HG03064 (cell line): ENCODE measurements at regions not wholly inside any gene's neighbourhood (a gene's known extent, or its start where the extent isn't known, plus 50 kb on each side); places are given as distances from the start of the nearest gene placed in this dataset.
"Not testable (repeated sequence)": the region's sequence is repeated elsewhere in the genome, so short reads cannot be mapped to it uniquely, and the experiment has no call there.

Experiments used
- ATAC-seq: cut with Tn5 transposase; IDR thresholded peaks from one replicate; pipeline ENCODE4 v1.9.1; 2021; ENCODE audit warnings: low read depth; ENCODE audit not compliant: unreplicated experiment

DNA sequence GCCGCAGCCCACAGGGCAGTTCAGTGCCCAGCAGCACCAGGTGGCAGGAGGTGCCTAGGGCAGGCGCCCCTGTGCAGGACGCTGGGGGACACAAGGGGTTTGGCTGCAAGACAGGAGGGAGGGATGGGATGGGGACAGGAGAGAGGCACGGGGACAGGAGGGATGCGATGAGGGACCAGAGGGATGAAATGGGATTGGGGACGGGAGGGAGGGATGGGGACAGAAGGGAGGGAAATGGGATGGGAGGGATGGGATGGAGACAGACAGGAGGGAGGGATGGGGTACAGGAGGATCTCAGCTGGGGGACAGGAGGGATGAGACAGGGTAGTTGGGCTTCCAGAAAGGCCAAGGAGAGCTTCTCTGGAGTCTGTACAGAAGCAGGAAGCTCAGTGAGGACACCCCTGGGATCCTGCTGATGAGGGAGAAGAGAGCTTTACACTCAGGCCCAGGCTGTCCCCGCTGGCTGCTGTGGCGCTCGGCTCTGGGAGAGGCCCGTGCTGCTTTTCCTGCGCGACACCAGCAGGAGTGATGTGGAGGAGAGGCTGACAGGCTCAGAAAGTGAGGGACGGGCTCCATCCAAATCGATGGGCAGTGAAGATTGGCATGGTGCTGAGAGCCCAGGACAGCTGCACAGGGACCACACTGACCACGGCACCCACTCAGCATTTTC, 400.8 kb downstream of the SMOC2 start:
- ATAC-seq, result no peak

DNA sequence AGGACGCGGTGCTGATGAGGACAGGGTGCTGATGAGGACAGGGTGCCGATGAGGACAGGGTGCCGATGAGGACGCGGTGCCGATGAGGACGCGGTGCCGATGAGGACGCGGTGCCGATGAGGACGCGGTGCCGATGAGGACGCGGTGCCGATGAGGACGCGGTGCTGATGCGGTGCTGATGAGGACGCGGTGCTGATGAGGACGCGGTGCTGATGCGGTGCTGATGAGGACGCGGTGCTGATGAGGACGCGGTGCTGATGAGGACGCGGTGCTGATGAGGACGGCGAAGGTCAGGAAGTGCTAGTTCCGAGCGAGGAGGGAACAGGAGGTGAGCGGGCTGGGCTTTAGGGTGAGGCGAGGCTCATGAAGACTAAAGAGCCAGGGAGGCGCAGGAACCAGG, 399.9 kb downstream of the SMOC2 start:
- ATAC-seq, result not testable (repeated sequence)

DNA sequence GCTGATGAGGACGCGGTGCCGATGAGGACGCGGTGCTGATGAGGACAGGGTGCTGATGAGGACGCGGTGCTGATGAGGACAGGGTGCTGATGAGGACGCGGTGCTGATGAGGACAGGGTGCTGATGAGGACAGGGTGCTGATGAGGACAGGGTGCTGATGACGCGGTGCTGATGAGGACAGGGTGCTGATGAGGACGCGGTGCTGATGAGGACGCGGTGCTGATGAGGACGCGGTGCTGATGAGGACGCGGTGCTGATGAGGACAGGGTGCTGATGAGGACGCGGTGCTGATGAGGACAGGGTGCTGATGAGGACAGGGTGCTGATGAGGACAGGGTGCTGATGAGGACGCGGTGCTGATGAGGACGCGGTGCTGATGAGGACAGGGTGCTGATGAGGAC, 399.3 kb downstream of the SMOC2 start:
- ATAC-seq, result not testable (repeated sequence)

DNA sequence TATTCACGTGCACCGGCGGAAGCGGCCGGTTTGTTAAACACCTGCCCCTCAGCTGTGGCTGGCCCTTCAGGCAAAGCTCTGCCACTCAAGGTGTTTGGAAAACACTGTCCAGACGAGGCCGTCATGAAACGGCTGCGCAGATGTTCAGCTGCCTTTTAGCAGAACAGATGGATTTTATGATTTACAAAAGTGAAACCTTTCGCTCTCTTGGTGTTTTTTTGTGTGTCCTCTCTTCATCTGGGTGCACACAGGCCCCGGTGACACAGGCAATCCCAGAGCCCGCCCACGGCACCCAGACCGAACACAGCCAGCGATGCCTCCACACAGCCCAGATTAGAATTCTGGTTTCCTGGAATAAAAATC, 397.0 kb downstream of the SMOC2 start:
- no peak for ATAC-seq

DNA sequence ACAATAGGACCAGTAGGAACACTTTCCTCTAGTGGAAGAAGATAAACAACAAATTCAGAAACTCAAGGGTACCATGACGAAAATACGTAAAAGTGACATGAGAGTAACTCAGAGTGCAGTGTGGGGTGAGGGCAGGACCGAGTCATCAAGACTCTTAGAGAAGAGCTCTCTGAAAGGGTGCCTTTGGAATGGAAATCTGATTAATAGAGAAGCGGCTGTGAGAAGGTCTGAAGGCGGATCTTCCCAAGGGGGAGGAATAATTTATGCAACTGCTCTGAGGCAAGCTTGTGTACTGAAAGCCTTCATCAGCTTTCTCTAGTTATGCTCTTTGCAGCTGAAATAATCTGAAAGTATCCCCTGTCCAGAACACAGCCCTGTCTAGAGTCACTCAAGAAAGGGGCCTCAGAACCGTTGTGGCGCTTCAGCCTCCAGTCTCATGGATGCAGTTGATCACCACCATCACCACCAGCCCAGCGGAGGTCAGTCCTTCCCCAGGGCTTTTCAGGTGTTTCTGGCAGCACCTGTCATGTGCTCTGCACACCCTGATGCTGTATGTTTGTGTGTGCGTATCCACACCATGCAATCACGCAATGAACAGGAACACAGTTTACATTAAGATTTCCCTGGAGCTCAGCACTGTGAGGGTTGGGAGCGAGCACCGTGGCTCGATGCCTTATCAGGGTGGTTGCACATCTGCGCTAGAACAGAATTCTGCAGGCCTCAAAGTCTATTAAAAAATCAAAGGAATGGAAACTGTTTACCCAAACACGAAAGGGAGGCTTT, 396.5 kb downstream of the SMOC2 start:
- ATAC-seq, result no peak

DNA sequence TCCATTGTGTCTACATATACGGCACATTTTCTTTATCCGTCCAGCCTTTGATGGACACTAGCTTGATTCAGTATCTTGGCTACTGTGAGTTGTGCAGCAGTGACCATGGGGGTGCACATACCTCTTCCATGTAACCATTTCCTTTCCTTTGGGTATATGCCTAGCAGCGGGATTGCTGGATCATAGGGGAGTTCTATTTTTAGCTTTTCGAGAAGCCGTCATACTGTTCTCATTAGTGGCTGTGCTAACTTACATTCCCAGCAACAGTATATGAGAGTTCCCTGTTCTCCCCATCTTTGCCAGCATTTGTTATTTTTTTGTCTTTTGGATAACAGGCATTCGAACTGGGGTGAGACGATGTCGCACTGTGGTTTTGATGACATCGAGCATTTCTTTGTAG, 395.0 kb downstream of the SMOC2 start:
- no peak for ATAC-seq

DNA sequence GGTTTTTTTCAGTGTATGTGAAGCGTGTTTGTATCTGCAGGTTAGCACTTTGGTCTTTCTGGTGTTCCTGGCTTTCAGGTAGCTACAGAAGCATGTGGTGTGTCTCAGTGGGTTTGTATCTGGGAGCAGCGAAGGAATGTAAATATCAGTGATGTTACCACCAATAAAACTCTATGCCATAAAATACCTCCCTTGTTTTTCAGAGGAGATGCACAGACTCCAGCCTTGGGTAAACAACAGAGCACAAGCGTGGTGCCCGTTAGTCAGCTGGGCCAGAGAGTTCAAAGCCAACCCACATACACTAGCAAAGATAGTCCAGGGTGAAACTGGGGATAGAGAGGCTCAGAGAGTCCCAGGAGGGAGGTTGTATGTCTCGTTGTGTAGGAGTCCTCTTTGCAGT, 393.8 kb downstream of the SMOC2 start:
- ATAC-seq, result no peak

DNA sequence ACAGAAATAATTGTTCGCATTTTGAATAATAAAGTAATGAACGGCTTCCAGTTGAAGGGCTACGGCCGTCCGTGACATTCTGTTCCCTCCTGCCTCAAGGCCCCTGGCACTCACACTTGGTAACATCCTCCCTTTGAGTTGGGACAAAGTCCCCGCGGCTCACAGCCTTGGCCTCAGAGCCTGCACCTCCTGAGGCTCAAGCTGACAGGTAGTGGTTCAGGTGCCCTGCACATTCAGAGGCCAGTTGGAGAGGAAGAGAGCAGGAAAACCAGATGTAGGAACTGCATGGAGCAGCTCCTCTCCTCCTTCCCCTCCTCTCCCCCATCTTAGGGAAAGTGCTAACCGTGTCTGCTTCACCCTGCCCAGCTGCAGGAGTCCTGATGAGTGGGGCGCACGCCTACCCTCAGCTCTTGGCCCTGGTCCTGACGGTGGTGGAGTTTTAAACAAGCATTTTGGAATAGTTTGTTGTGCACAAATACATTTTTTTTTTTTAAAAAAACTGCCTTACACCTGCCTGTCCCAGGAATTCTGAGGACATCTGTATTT, 393.1 kb downstream of the SMOC2 start:
- ATAC-seq, result no peak

DNA sequence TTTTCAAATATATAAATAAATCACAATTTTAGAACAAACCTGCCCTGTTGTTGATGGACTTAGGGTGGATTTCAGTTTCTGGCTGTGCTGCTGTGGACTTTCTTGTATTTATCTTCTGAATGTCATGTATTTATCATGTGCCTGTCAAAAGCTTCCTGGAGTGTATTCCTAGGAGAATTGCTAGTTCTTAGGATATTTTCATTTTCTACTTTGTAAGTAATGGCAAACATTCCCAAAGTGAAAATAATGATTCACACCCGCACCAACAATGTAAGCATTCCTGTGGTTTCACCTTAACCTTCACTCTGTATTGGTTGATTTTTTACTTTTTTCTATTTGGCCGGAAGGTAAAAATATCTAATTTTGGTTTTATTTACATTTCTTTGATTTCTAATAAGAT, 387.8 kb downstream of the SMOC2 start:
- ATAC-seq, result no peak

DNA sequence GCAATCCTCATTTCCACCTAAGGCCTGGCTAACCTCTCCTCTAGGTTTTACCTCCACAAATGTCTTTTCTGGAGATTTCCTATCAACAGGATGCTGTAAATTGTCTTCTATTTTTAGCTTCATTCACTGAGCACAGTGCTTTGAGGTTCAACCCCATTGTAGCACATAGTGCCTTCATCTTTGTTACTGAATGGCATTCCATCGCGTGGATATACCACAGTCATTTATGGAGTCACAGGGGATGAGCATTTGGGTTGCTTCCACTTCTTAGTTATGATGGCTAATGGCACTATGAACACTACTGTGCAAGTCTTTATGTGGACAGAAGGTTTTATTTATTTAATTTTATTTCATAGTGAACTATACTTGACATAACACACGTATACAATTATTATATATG, 387.1 kb downstream of the SMOC2 start:
- no peak for ATAC-seq

DNA sequence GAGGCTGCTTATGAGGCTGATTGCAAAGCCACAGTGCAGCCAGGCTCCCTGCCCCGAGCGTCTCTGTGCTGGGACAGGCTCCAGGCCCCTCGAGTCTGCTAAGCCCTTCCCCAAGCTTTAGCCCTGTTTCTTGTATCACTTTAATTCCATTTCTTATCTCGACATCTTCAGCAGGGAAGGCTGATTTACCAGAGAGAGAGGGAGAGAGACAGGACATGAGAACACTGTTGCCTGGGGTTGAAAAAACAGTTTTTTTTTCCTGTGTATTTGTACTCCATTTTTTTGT, 386.5 kb downstream of the SMOC2 start:
- no peak for ATAC-seq

DNA sequence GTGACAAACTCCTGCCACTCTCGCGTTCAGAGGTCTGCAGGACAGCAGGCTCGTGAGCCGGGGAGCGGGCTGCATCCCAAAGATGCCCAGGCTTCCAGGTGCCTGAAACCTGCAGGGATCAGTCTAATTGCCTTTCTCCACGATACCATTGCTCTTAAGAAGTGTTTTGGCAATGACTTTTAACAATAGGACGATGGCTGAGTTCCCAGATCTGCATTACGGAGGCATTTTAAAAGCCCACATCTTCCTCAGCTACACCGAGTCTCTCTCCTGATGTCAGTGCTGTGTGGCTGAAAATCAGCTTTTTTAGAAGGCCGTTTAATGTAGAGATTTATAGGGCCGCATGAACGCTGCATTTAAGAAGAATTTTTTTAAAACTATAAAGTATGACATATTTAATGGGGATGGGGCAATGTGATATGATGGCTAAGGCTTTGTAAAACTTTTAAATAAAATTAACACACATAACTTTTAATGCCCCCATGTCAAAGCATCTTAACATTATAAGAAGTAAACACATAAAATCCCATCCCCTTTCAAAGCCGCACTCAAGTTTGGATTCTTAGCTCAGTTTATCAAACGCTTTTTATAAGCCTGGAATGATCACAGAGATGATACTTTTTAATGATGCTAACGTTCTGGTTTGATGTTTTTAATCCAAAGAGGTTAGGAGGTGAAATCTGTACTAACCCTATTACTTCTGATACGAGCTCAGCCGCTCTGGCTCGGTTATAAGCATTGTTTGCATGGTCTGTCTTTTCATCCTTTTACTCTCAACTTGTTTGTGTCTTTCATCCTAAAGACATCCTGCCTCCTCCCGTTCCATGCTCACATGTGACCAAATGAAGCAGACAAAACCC, 386.0 kb downstream of the SMOC2 start:
- no peak for ATAC-seq

DNA sequence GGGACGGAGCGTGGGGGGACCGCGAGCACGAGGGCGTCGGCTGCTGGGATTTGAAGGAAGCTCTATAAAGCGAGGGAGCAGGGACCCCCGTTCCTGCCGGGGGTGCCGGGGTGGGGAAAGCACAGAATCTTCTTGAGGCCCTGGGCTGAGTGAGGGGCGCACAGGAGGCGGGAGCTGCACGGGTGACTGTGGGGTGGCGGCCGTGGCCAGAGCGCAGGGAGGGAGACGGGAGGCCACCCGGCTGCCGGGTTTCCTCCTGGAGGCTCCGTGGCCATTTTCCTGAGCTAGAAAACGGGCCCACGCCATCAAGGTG, 385.1 kb downstream of the SMOC2 start:
- no peak for ATAC-seq

DNA sequence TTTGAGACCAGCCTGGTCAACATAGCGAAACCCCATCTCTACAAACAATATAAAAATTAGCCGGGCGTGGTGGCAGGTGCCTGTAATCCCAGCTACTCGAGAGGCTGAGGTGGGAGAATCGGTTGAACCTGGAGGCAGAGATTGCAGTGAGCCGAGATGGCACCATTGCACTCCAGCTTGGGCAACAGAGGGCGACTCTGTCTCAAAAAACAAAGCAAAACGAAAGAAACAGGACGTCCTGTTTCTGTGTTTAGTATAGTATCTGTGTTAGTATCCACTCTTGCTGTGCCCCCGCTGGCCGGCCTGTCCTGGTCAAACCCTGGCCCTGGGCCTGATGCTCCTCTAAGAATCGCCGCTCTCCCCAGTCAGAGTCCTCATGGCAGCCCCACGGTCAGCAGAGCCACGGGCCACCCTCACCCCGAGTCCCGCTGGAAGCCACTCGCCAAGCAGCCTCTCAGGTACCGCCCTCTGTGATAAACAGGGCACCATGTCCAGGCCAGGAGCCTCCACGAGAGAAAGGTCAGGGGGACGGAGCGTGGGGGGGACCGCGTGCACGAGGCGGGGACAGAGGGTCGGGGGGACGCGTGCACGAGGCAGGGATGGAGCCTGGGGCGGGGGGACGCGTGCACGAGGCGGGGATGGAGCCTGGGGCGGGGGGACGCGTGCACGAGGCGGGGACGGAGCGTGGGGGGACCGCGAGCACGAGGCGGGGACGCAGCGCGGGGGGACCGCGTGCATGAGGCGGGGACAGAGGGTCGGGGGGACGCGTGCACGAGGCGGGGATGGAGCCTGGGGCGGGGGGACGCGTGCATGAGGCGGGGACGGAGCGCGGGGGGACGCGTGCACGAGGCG, 384.5 kb downstream of the SMOC2 start:
- ATAC-seq, result no peak

DNA sequence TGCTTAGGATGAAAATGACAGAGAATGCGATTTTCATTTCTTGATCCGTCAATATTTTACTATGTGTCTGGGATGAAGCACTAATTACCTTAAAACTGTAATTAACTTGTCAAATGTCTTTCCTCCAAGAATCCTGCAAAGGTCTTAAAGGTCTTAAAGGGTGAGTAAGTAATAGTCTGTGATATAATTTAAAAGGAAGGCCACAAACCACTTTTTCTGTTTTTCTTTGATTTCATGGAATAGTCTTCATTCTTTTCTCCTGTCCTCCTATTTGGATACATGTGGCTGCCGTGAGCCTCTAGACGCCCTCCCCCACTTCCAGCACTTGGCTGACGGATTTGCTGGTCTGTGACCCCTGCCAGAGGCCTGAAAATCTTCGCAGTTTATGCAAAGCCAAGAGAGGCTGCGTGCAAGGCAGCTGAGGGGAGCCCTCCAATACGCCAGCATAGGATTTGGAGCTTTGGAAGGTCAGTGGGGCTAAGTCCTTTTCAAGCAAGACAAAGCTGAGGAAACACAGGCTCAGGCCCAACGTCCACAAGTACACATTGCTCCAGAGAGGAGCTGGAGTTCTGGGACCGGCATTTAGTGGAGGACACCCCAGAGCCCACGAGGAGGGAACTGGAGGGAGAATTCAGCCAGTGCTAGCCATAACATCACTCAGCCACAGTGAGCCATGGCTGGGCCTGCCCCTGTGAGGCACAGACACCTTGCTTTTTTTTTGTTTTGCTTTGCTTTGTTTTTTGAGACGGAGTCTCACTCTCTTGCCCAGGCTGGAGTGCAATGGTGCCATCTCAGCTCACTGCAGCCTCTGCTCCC, 382.6 kb downstream of the SMOC2 start:
- ATAC-seq, result no peak

DNA sequence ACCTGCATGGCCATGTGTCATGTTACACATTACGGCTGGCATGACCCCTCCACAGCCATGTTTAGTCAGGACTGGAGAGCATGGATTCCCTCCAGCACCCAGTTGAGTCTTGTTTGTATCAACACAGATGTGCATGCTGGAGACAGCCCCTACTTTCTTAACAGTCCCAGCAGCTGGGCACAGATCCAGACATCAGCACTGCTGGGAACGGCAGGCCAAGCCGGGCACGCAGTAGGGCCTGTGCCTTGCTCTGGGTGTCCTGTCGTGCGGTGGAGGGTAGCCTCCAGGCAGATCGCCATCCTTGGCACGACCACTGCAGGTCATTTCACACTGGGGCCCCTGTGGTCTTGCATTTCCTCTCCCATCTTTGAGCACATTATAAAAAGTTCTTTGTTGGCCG, 381.4 kb downstream of the SMOC2 start:
- no peak for ATAC-seq

DNA sequence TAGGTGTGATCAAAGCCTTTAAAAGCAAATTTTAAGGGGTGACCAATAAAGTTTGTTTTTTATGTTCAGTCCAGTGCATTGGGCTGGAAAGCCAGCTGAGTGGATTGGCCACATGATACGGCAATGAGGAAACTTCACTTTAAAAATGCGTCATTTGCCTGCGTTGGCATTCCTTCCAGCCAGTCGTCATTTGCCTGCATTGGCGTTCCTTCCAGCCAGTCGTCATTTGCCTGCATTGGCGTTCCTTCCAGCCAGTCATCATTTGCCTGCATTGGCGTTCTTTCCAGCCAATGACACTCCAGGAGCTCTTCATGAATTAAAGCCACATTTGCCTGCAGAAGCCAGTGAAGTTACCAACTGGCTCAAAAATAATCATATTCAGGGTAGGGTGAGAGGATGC, 378.6 kb downstream of the SMOC2 start:
- ATAC-seq, result no peak

DNA sequence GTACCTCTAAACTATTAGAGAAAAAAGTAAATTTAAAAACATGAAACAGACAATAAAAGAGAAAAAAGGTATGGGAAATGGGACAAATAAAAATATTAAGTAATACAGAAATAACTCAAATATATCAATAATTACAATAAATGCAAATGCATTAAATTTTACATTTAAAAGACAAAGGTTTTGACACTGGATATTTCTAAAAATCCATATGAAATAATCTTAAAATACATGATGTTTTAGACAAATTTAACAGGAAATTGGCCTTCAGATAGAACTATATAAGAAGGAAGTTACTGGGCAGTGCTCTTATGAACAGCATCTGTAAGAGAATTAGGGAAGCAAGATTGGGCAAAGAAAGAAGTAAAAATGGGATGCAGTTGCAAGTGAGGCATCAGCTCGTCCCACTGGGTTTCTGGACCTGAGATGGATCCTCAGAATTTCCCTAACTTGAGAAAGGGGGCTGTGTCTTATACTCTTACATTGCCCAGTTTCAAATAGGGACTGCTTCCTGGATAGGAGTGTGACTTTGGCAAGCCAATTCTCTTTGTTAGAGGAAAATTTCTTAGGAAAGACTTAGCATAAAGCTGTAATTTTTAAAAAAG, 376.7 kb downstream of the SMOC2 start:
- ATAC-seq, result no peak

DNA sequence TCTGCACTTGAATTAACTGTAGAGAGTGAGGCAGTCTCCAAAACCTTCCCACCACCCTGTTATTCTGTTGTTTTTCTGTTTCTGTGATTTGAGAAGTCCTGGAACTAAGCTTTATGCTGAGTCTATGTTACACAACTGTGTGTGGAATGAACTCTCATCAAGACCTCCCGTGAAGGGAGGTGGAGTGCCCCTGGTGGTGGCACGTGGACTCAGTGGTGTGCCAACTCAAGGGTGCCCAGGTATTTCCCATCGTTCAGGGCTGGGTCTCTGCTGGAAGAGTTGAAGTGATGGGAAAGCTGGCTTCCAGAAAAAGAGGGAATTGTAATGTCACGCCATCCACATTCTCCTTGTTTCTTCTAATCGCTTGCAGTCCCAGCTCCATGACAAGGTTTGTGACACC, 374.2 kb downstream of the SMOC2 start:
- no peak for ATAC-seq

DNA sequence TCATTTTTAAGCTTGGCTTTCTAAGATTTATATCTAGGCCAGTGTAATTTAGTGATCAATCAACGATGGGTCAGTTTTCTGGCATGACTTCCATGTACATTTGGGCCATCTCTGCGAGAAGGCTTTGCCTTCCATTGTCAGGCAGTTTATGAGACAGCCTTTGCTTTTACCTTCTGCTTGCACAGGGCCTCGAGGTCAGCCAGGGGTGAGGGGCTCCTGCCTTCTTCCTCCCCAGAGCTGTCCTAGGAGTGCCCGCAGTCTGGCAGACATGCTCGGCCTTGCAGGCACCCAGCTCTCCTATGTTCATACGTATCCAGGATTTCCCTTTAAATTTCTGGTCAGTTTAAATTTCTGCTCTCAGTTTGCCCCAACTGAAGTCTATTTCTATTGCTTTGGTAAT, 367.2 kb downstream of the SMOC2 start:
- no peak for ATAC-seq
